Fibroblast of the conjunctiva (primary cell): ENCODE measurements at regions not wholly inside any gene's neighbourhood (a gene's known extent, or its start where the extent isn't known, plus 50 kb on each side); places are given as distances from the start of the nearest gene placed in this dataset.

ENCODE experiments used
- DNase-seq: peaks from one replicate; pipeline ENCODE4 v3.0.0-alpha.2; 2010; ENCODE audit warnings: low read depth

DNA sequence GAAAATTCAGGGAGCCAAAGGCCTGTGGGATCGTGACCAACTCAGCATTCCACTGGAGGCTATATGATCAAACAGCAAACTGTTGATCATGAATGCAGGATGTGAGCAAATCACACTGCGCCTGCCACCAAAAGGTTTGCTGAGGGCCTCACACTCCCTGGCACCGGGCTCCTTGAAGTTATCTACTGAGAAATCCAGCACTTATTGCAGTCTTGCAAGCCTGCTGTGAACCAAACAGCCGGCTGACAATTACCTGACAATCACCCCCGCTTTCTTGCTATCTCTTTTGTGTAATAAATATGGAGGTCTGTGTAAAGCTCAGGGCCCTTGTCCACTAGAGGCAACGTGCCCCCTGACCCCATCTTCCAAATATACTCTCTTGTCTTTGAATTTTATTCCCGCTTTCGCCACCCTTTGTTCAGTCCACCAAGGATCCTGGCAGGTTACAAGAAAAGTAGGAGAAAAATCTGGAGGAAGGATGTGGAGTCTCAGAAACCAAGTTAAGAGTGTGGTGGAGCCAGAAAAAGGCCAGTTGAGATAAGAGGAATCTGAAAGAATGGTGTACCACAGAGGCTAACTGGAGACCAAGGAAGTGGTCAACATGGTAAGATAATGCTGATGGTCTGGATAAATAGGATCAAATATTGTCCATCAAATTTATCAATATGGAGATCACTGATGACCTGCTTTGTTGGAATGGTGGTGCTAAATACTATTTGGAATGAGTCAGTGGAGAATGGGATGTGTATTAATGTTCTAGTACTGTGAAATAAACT, 229.2 kb downstream of the ALX1 start:
- no peak for DNase-seq

DNA sequence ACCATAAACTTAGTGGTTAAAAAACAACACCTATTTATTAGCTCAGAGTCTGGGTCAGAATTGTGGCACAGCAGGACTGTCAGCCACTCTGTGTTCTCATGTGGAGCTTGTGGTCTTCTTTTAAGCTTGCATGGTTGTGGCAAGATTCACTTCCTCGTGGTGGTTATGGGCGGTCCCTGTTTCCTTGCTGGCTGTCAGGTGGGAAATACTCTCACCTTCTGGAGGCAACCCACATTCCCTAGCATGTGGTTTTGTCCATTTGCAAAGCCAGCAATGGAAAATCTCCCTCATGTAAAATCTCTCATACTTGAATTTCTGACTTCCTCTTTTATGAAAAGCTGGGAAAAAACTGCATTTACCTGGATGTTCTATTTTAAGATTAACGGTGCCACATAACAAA, 229.8 kb downstream of the ALX1 start:
- DNase-seq, result no peak

DNA sequence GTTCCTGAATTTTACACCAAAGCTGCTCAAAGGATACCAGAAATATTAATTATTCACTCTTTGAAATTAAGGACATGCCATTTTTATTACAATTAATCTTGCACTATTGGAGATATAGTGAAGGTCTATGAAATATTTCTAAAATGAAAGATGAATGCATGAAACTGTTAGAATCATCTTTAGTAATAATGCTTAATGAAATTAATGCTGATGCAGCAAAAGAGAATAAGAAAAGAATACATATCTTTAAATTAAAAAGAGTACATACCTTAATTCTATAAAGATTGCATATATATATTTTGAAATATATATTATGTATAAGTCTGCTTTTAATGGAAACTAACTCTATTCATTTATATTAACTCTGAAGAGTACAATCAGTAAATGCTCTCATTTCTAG, 236.0 kb downstream of the ALX1 start:
- no peak for DNase-seq

DNA sequence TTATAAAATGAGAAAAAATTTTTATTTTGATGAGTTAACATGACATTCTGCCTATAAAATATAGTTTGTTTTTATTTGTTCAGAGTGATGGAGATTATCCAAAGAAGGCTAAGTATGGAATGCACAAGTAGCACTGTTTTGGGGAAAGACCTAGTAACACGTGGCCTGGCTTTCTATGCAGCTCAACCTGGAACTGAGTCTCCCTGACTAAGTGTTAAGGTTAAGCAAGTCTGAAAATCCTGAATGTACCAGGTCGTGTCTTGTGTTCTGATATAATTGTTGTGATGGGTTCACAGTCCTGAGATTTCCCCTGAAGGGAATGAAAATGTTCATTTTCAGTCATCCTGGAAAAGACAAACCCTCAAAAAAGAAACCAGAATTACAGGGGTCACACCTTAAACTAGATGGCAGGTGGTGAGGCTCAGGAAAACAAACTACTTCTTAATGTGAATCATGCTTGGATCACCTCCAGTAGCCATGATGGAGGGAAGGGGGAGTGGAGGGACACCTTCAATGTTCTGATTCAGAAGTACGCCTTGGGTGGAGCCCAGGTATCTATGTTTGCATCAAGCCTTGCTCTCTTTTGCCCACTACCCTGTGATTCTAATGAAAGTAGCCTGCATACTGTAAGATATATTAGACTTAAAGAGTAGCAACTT, 236.8 kb downstream of the ALX1 start:
- no peak for DNase-seq

DNA sequence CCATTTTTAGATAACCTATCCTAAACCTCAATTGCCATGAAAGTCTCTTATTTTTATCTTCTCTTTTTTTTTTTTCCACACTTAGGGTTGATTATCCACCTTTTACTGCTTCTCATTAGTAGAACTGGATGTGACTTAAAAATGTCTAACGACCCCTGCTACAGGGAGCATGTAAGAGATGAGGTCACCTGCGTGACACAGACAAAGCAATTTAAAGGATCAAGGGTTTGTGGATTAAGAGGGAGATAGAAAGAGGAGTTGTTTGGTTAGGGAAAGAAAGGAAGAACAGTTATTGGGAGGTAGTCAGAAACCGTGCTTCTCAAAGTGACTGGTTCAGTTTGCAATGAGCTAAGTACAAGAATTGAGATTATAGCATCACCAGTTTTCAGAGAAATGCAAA, 239.1 kb downstream of the ALX1 start:
- no peak for DNase-seq

DNA sequence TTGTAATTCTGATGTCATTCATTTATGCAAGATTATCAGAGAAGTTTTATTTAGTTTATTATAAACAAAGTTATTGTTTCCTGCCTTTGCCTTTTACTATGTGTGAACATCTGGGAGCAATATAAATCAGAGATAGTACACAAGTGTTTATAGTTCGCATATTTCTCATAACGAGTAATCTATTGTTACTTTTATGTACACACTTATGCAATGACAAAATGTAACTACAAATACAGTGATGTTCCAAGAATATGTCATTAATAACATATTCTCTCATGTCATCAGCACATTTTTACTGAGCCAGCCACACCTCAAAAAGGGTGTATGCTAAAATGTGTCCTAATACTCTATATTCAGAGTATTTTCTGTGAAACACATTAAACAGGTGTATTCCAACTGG, 243.2 kb downstream of the ALX1 start:
- DNase-seq, result no peak

DNA sequence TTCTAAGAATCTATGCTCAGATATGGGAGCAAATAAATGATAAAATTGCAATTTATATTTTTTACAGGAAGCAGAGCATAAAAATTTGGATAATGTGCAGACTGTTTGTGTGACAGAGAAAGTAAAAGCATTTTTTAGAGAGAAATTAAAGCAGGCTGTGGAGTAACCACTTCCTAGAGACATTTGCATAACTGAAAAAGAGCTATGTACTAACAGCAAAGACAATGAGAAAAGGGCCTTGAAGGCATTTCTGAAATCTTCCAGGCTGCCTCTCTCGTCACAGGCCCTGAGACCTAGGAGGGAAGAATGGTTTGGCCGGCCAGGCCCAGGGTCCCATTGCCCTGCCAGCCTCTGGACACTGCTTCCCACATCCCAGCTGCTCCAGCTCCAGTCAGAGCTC, 247.2 kb downstream of the ALX1 start:
- no peak for DNase-seq

DNA sequence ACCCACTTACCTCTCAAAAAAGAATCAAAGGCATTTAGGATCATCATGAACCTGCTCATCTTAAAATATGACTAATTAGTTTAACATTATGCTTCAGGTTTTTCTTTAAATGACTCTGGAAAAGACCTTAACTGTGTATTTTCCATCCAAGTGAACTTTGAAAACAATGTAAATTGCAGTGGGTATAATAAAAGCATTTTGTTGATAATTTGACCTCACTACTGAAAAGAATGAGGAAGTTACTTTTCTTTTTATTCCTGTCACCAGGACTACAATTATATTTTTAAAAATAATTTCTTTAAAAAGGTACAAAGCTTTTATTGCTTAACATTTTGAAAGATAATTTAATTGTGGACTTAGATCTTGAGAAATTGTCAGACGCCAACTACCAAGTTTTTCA, 249.9 kb downstream of the ALX1 start:
- DNase-seq, result no peak

DNA sequence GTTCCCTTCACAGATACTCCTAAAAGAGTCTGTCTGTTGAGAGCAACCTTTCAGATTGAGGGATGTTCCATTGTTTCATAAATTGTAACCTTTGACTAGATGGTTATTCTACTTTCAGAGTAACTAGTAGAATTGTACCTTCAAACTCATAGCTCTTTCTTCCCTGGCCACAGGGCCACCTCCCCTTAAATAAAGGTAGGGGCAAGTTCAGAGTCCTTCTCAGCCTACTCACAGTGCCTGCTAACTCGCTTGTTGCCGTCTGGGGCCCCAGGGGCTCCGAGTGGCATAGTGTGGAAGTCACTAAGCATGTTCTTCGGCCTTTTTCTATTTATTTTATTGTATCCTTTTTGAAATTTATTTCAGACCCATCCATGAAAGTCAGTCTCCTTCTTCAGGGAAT, 250.4 kb downstream of the ALX1 start:
- no peak for DNase-seq

DNA sequence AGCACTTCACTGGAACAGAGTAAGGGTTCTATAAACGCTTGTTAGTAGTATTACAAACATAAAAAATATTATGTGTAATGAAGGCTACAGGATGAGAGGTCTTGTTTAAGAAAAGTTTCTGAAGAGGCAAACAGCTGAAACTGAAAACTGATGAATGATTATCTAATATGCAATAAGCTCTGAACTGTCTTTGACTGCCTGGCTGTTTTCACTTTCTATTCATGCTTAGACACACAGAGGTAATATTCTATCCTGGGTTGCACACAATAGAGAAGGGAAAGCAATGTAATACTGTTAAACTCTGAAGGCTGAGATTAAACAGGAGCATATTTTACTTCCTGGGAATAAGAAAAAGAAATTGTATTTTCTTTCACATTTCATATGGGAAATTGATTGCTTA, 251.3 kb downstream of the ALX1 start:
- DNase-seq, result no peak

DNA sequence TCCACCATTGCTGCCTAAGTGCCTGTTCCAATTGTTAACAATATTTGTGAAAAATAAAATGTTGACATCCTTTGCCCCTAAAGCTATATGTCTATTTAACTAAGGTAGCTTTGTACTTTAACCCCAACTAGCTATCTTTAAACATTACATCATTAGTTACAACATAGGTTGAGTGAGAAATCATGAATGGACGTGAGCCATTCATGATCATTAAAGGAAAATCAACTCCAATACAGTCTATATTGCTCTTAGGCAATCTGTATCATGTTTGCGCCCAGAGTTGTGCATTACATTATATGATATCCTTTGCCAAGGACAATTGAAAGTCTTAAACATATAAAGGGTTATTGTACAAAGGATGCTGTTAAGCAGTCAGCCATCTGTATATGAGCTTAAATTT, 269.6 kb downstream of the ALX1 start:
- DNase-seq, result no peak

DNA sequence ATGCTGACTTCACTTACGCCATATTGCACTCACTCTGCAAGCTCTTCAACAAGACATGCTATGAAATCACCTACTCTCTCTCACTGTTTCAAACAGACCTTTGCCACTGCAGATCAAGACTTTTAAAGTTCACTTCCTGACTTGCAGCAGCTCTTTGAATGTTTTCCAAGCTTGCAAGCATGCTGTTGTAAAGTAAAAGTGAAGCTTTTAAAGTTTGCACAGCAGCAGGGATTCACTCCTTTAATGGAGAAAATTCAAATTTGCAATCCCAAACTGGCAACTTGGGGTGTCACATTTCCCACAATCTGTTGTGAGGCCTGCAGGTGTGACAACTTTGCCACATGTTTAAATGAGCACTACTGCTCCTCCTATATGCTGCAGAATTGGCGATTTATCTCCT, 270.9 kb downstream of the ALX1 start:
- DNase-seq, result no peak

DNA sequence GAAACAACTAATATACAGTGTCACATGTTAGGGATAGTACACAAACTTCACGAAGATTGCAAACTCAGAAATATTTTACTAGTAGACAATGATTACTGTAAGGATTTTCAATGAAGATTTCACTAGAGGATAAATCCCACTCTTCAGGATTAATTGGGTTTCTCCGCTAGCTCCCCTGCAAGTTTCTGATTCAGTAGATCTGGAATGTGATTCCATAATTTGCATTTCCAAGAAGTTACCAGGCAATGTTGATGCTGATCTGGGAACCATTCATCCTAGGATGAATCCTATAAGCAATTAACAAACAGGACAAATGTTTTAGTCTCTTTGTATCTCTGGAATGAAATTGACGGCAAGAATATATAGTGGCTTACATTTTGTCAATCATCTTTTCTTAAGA, 272.4 kb downstream of the ALX1 start:
- DNase-seq, result no peak

DNA sequence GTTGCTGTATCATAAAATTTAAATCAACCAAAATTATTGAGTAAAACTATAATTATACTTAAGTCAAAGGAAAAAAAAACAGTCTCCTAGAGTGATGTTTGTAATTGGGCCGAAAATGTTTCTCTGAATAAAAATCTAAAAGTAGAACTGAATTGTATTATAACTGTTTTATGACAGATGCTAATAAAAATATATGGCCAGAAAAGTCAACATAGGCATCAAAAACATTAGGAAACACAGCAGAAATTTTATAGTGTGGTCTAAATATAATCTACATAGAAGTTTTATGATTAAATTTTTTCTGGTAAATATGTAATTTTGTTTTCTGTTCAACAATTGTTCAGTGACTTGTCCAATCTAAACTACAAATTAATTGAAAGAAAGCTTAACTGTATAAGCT, 277.8 kb downstream of the ALX1 start:
- DNase-seq, result no peak

DNA sequence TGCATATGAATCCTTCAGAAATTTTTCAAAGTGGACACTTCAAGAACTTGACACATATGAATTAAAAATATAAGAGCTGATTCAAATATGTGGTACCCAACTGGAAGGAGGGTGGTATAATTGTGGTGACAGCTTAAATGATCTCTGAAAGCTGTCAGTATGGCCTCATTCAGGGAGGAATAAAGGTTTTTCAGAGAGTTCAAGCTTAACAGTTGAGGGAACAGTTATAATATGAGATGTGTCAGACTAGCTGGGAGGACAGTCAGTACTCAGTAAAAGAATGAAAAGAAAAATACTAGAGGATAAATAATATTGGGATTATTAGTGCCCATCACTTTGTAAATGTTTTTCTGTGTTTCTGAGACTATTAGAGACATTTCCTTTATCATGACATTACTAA, 277.5 kb downstream of the RASSF9 start:
- no peak for DNase-seq

DNA sequence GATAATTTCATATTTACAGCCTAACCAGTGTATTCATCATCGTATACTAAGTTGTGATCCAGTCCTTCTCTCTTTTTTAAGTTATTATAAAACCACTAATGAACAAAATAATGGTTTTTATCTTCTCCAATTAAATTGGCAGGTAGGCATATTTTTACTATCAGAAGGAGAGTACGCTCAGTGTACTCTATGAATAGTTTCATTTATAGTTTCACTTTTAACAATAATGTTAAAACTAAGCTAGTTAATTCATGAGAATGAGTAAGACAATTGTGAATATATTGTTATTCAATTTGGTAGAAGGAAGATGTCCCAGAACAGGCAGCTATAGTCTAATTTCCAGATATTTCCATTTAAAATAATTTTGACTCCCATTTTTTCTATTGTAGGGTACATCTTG, 277.1 kb downstream of the RASSF9 start:
- DNase-seq, result no peak

DNA sequence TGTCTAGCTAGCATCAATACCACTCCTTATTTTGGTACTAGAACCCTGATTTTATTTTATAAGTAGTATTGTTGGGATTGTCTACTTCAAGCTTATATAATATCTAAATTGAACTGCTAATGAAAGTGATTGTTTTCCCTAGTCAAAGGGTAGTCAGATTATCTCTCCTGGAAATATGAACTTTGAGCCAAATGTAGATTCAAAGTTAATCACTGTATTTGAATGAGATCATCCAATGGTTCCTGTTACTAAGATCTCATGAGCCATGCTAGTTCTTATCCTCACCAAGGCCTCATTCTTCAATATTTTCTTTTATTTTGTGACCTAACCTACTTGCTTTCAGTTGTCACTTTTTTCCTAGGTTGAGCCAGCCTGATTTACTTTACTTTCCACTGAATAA, 276.7 kb downstream of the RASSF9 start:
- no peak for DNase-seq

DNA sequence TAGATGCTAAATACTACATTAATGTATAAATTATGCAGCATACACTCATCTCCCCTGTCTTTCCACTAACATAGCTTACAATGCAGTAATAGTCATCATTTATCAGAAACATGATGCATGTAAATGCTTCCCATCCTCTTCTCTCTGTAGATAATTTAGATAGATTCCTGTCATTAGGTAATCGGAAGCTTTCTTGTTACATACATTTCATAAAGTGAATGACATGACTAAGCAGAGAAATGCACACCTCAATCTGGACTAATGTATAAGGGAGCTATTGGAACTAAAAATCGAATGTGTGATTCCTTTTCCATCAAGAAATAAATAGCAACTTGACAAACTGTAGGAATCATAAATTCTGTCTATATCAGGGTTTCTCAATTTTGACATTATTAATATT, 273.4 kb downstream of the RASSF9 start:
- DNase-seq, result no peak

DNA sequence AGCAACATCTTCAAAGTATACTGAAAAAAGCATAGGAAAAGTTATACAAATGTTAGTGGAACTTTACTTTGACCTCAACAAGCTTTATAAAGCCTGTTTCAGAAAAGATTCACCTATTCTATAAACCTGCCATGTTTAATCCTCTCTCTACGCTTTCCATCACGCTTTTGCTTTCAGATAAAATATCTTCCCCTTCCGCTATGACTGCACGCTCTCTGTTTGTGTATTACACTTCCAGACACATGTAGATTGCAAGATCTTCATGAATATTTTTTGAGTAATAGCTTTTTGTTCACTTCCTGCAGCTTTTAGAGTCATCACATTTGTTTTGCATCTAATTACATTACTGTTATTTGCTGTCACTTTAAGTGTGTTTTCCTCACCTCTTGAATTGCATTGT, 271.4 kb downstream of the RASSF9 start:
- DNase-seq, result no peak

DNA sequence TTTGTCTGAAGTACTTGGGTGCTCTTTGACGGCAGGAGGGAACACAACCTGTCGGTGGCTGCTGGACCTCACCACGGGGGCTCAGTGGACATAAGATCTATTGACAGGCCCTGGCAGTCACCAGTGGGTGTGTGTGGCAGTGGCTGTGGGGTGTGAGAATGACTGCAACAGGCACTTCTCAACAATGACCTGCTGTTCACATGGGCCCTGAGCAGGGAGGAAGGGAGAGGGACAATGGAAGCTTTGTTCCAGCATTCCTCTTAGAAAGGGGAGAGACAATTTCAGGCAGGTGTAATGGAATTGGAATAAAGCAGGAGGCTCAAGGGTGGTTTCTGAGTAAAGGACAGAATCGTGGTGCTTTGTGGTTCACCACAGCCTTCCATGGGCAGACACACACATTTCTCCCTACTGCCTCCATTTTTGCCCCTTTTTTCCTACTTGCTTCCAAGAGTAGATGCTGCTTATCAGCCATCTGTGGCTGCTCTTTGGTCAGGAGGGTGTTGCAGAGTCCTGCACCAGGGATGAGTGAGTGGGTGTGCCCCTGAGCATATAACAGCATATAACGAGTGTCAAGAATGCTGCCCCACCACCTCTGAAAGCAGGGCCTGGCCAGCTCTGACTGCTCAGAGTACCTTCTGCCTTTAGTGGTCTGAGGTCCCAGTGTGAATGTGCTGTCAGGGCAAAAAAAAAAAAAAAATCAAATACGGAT, 267.7 kb downstream of the RASSF9 start:
- no peak for DNase-seq

DNA sequence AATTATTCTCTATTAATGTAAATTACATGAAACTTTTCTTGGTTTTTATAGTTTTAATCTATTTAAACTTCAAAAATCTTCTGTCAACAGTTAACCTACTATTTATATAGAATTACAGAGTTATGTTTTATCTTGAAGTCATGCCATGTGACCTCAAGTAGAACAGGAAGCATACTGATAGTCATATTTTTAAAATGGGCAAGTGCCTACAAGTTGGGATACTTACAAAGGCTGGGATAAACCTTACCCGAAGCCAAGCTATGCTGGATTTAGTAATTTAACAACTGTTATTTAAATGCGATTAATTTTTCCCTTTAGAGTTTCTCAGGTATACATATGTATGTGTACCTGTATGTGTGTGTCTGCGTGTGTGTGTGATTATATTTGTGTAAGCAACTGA, 266.9 kb downstream of the RASSF9 start:
- no peak for DNase-seq

DNA sequence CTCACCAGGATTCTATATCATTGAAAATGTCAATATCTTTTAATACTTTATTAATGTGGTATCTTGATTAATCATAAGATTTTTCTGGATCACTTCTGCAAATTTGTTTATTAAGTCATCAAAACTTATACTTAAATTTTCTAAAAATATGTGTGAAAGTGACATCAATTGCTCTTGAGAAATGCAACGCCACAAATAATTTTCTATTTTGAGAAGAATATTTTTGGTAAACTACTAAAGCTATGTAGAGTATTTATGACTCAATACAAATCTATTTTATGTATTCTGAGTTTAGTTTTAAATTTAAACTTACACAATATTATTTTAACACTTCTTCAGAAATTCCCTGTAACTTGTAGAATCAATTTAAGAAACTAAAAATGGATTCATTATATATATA, 263.3 kb downstream of the RASSF9 start:
- DNase-seq, result no peak

DNA sequence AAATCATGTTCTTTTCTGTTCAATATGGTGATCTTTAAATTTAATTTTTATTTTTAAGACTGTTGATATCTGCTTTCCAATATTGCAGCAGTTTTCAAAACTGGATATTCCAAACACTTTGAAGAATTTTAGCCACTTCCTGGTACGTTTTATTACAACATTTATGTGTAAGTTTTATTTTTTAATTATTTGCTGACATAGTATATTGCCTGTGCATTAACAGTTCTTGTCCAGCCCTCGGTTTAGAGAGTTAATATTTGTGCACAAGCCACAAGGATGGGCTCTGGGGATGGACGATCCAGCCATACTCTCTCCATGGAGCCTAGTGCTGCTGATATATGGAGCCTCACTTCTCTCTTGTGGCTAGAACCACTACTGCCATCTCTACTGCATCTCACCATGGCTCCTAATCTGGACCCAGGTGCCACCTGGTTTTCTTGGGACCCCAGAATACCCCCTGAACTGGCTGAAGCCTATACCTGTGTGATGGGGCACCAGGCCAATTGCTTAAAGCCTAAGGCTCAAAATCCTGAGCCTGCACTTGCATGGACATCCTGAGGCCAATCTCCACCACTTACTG, 262.5 kb downstream of the RASSF9 start:
- DNase-seq, result no peak
